GM23338 (cell line): ENCODE measurements at regions not wholly inside any gene's neighbourhood (a gene's known extent, or its start where the extent isn't known, plus 50 kb on each side); places are given as distances from the start of the nearest gene placed in this dataset.

ENCODE experiments used
- ATAC-seq: fragments of 200-7000 bp; cut with Tn5 transposase; 3 replicates; pipeline ENCODE4 v1.9.1; 2020
- DNase-seq: peaks from one replicate; pipeline ENCODE4 v3.0.0-alpha.2; 2015; ENCODE audit warnings: low spot score
- H2AFZ ChIP-seq: fragments of 200-600 bp; sonication (generic); 2 replicates; pipeline ENCODE4 v1.8.0; 2016; ENCODE audit warnings: antibody characterized with exemption, mild to moderate bottlenecking, moderate library complexity
- H3F3A ChIP-seq: fragments of 200-600 bp; sonication (generic); replicated peaks from 2 replicates; pipeline ENCODE4 v1.8.0; 2017; ENCODE audit warnings: antibody characterized with exemption, mixed run types, low read depth
- H3K27ac ChIP-seq: fragments of 200-600 bp; sonication (generic); 2 replicates; pipeline ENCODE4 v1.6.1; 2016; ENCODE audit warnings: low read depth
- H3K27me3 ChIP-seq: fragments of 200-600 bp; sonication (generic); 2 replicates; pipeline ENCODE4 v1.8.0; 2016; ENCODE audit warnings: mild to moderate bottlenecking, mixed run types, moderate library complexity; ENCODE audit not compliant: insufficient read depth
- H3K36me3 ChIP-seq: fragments of 200-600 bp; sonication (generic); 2 replicates; pipeline ENCODE4 v1.8.0; 2016; ENCODE audit warnings: mild to moderate bottlenecking; ENCODE audit not compliant: insufficient read depth
- H3K4me1 ChIP-seq: fragments of 200-600 bp; sonication (generic); 2 replicates; pipeline ENCODE4 v1.8.0; 2016; ENCODE audit warnings: mild to moderate bottlenecking, moderate library complexity; ENCODE audit not compliant: insufficient read depth
- H3K4me2 ChIP-seq: fragments of 200-600 bp; sonication (generic); 2 replicates; pipeline ENCODE4 v1.7.1; 2017; ENCODE audit warnings: mixed run types
- H3K4me3 ChIP-seq: fragments of 200-600 bp; sonication (generic); 2 replicates; pipeline ENCODE4 v1.6.1; 2016; ENCODE audit warnings: mixed run types
- H3K79me2 ChIP-seq: fragments of 200-600 bp; sonication (generic); replicated peaks from 2 replicates; pipeline ENCODE4 v1.8.0; 2017; ENCODE audit warnings: mild to moderate bottlenecking; ENCODE audit not compliant: insufficient read depth
- H3K9me2 ChIP-seq: fragments of 200-600 bp; sonication (generic); 2 replicates; pipeline ENCODE4 v1.8.0; 2017; ENCODE audit not compliant: insufficient read depth
- H4K20me1 ChIP-seq: fragments of 200-600 bp; sonication (generic); replicated peaks from 2 replicates; pipeline ENCODE4 v1.8.0; 2017; ENCODE audit warnings: mild to moderate bottlenecking; ENCODE audit not compliant: insufficient read depth
- H3K27ac Mint-ChIP-seq: 2 replicates; pipeline ENCODE4 v1.8.0; 2020; ENCODE audit warnings: inconsistent platforms, mild to moderate bottlenecking, moderate library complexity, mixed read lengths
- H3K27me3 Mint-ChIP-seq: 3 replicates; pipeline ENCODE4 v1.8.0; 2022; ENCODE audit warnings: low read depth, mild to moderate bottlenecking, moderate library complexity, mixed read lengths, inconsistent platforms; ENCODE audit not compliant: insufficient read depth, poor library complexity
- H3K36me3 Mint-ChIP-seq: 3 replicates; pipeline ENCODE4 v1.8.0; 2021; ENCODE audit warnings: low read depth, mild to moderate bottlenecking, inconsistent platforms, moderate library complexity, mixed read lengths
- H3K4me1 Mint-ChIP-seq: 3 replicates; pipeline ENCODE4 v1.8.0; 2020; ENCODE audit warnings: mild to moderate bottlenecking, inconsistent platforms, mixed read lengths
- H3K4me3 Mint-ChIP-seq: 3 replicates; pipeline ENCODE4 v1.8.0; 2021; ENCODE audit warnings: moderate library complexity, mild to moderate bottlenecking, inconsistent platforms, mixed read lengths
- H3K9me3 Mint-ChIP-seq: 3 replicates; pipeline ENCODE4 v1.8.0; 2020; ENCODE audit warnings: moderate library complexity, mild to moderate bottlenecking, inconsistent platforms, mixed read lengths
- CREB1 ChIP-seq: fragments of 250-450 bp; sonication (Bioruptor Pico); IDR thresholded peaks from 2 replicates; pipeline ENCODE4 v1.5.0; 2020; ENCODE audit warnings: low read depth, mild to moderate bottlenecking, moderate library complexity
- EZH2 ChIP-seq: fragments of 200-600 bp; sonication (generic); IDR thresholded peaks from one replicate; pipeline ENCODE4 v1.8.0; 2017; ENCODE audit warnings: antibody characterized with exemption, mild to moderate bottlenecking, low read depth; ENCODE audit not compliant: unreplicated experiment
- EZH2phosphoT487 ChIP-seq: fragments of 200-600 bp; sonication (generic); IDR thresholded peaks from one replicate; pipeline ENCODE4 v1.8.1; 2018; ENCODE audit warnings: antibody characterized with exemption; ENCODE audit not compliant: unreplicated experiment
- JUNB ChIP-seq: IDR thresholded peaks from one replicate; pipeline ENCODE4 v1.6.1; 2016; ENCODE audit warnings: antibody characterized with exemption; ENCODE audit not compliant: unreplicated experiment
- NANOG ChIP-seq: IDR thresholded peaks from 2 replicates; pipeline ENCODE4 v1.6.1; 2016; ENCODE audit warnings: antibody characterized with exemption, borderline replicate concordance
- POLR2AphosphoS5 ChIP-seq: IDR thresholded peaks from 2 replicates; pipeline ENCODE4 v1.6.1; 2016; ENCODE audit warnings: antibody characterized with exemption, low read depth
- STAT1 ChIP-seq: IDR thresholded peaks from one replicate; pipeline ENCODE4 v1.6.1; 2016; ENCODE audit warnings: antibody characterized with exemption; ENCODE audit not compliant: unreplicated experiment
- ZNF114 ChIP-seq: fragments of 250-450 bp; sonication (Bioruptor Pico); IDR thresholded peaks from 2 replicates; pipeline ENCODE4 v1.5.0; 2020; ENCODE audit warnings: mild to moderate bottlenecking, moderate library complexity
- ZNF331 ChIP-seq: fragments of 250-450 bp; sonication (Bioruptor Pico); IDR thresholded peaks from 2 replicates; pipeline ENCODE4 v1.5.0; 2020; ENCODE audit warnings: low read depth, mild to moderate bottlenecking, moderate library complexity
- TF ChIP-seq, protein P1 (sequence below): IDR thresholded peaks from one replicate; pipeline ENCODE4 v1.6.1; 2018; ENCODE audit warnings: antibody characterized with exemption; ENCODE audit not compliant: unreplicated experiment
- TF ChIP-seq, protein P2 (sequence below), 2 experiments: fragments of 200-600 bp in 1 of 2; sonication (generic) in 1 of 2; conservative IDR thresholded peaks; 2 replicates each; pipeline versions ENCODE4 v1.5.1 to v1.6.1; 2016 to 2017; ENCODE audit warnings: antibody characterized with exemption in 2 of 2, low read depth in 2 of 2, mild to moderate bottlenecking in 2 of 2, moderate library complexity in 1 of 2
- TF ChIP-seq, protein P3 (sequence below): IDR thresholded peaks from 2 replicates; pipeline ENCODE4 v1.6.1; 2016; ENCODE audit warnings: antibody characterized with exemption
- TF ChIP-seq, protein P4 (sequence below): fragments of 250-450 bp; sonication (Bioruptor Pico); IDR thresholded peaks from 2 replicates; pipeline ENCODE4 v1.5.0; 2020; ENCODE audit warnings: mild to moderate bottlenecking, moderate library complexity

DNA sequence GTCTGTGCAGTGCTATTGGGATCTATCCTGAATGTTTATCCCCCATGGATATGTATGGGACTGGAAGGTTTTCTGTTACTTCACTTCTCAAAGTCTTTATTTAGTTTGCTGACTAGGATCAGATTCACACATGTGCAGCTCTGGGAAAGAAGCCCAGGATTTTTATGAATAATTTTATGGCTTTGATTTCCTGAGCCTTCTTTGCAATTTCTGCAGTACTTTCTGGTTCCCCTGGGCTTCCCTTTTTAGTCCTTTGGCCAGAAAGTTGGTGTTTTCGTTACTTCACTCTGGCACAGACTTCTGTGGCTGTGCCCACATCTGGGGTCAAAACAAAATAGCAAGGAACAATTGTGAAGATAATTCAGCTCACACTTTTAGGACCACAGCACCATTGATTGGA is 721.0 kb downstream of the OTOL1 start:
- Histone ChIP-seq H3K9me2 (no peaks in the 10 kb centered on the region), H3K36me3 (no peaks in the 10 kb centered on the region), H2AFZ (no peak overlapping the region), H3K27ac (no peak overlapping the region), H3K4me1 (no peaks in the 10 kb centered on the region), H3K27me3 (no peaks in the 10 kb centered on the region), H3K4me3 (no peak overlapping the region), H3F3A (no peaks in the 10 kb centered on the region), H3K79me2 (no peaks in the 10 kb centered on the region), H4K20me1 (no peaks in the 10 kb centered on the region), H3K4me2 (no peak overlapping the region)
- DNase-seq (no peak), ATAC-seq (no peak)
- peaks cover 1% of the 10 kb centered on the region for H3K27me3 Mint-ChIP-seq
- H3K9me3 Mint-ChIP-seq, result peaks cover 3% of the 10 kb centered on the region; the same call in 1 of the 3 replicates
- no peak for TF ChIP-seq POLR2AphosphoS5
- no peak for TF ChIP-seq NANOG
- TF ChIP-seq ZNF114, result no peak
- TF ChIP-seq JUNB, result no peak
- no peak for TF ChIP-seq STAT1
- TF ChIP-seq CREB1 (CRISPR knock-in tag), result no peak
- no peak for TF ChIP-seq EZH2phosphoT487
- no peak for TF ChIP-seq ZNF331 (CRISPR knock-in tag)
- no peak for TF ChIP-seq EZH2
- TF ChIP-seq, protein P1, sequence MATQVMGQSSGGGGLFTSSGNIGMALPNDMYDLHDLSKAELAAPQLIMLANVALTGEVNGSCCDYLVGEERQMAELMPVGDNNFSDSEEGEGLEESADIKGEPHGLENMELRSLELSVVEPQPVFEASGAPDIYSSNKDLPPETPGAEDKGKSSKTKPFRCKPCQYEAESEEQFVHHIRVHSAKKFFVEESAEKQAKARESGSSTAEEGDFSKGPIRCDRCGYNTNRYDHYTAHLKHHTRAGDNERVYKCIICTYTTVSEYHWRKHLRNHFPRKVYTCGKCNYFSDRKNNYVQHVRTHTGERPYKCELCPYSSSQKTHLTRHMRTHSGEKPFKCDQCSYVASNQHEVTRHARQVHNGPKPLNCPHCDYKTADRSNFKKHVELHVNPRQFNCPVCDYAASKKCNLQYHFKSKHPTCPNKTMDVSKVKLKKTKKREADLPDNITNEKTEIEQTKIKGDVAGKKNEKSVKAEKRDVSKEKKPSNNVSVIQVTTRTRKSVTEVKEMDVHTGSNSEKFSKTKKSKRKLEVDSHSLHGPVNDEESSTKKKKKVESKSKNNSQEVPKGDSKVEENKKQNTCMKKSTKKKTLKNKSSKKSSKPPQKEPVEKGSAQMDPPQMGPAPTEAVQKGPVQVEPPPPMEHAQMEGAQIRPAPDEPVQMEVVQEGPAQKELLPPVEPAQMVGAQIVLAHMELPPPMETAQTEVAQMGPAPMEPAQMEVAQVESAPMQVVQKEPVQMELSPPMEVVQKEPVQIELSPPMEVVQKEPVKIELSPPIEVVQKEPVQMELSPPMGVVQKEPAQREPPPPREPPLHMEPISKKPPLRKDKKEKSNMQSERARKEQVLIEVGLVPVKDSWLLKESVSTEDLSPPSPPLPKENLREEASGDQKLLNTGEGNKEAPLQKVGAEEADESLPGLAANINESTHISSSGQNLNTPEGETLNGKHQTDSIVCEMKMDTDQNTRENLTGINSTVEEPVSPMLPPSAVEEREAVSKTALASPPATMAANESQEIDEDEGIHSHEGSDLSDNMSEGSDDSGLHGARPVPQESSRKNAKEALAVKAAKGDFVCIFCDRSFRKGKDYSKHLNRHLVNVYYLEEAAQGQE, result no peak
- TF ChIP-seq, protein P2, sequence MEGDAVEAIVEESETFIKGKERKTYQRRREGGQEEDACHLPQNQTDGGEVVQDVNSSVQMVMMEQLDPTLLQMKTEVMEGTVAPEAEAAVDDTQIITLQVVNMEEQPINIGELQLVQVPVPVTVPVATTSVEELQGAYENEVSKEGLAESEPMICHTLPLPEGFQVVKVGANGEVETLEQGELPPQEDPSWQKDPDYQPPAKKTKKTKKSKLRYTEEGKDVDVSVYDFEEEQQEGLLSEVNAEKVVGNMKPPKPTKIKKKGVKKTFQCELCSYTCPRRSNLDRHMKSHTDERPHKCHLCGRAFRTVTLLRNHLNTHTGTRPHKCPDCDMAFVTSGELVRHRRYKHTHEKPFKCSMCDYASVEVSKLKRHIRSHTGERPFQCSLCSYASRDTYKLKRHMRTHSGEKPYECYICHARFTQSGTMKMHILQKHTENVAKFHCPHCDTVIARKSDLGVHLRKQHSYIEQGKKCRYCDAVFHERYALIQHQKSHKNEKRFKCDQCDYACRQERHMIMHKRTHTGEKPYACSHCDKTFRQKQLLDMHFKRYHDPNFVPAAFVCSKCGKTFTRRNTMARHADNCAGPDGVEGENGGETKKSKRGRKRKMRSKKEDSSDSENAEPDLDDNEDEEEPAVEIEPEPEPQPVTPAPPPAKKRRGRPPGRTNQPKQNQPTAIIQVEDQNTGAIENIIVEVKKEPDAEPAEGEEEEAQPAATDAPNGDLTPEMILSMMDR (conservative IDR thresholded peaks at IDR 0.05; ENCODE audit: low read depth in 2 of 2), result no peak
- TF ChIP-seq, protein P3, sequence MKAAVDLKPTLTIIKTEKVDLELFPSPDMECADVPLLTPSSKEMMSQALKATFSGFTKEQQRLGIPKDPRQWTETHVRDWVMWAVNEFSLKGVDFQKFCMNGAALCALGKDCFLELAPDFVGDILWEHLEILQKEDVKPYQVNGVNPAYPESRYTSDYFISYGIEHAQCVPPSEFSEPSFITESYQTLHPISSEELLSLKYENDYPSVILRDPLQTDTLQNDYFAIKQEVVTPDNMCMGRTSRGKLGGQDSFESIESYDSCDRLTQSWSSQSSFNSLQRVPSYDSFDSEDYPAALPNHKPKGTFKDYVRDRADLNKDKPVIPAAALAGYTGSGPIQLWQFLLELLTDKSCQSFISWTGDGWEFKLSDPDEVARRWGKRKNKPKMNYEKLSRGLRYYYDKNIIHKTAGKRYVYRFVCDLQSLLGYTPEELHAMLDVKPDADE, result no peak
- TF ChIP-seq, protein P4, sequence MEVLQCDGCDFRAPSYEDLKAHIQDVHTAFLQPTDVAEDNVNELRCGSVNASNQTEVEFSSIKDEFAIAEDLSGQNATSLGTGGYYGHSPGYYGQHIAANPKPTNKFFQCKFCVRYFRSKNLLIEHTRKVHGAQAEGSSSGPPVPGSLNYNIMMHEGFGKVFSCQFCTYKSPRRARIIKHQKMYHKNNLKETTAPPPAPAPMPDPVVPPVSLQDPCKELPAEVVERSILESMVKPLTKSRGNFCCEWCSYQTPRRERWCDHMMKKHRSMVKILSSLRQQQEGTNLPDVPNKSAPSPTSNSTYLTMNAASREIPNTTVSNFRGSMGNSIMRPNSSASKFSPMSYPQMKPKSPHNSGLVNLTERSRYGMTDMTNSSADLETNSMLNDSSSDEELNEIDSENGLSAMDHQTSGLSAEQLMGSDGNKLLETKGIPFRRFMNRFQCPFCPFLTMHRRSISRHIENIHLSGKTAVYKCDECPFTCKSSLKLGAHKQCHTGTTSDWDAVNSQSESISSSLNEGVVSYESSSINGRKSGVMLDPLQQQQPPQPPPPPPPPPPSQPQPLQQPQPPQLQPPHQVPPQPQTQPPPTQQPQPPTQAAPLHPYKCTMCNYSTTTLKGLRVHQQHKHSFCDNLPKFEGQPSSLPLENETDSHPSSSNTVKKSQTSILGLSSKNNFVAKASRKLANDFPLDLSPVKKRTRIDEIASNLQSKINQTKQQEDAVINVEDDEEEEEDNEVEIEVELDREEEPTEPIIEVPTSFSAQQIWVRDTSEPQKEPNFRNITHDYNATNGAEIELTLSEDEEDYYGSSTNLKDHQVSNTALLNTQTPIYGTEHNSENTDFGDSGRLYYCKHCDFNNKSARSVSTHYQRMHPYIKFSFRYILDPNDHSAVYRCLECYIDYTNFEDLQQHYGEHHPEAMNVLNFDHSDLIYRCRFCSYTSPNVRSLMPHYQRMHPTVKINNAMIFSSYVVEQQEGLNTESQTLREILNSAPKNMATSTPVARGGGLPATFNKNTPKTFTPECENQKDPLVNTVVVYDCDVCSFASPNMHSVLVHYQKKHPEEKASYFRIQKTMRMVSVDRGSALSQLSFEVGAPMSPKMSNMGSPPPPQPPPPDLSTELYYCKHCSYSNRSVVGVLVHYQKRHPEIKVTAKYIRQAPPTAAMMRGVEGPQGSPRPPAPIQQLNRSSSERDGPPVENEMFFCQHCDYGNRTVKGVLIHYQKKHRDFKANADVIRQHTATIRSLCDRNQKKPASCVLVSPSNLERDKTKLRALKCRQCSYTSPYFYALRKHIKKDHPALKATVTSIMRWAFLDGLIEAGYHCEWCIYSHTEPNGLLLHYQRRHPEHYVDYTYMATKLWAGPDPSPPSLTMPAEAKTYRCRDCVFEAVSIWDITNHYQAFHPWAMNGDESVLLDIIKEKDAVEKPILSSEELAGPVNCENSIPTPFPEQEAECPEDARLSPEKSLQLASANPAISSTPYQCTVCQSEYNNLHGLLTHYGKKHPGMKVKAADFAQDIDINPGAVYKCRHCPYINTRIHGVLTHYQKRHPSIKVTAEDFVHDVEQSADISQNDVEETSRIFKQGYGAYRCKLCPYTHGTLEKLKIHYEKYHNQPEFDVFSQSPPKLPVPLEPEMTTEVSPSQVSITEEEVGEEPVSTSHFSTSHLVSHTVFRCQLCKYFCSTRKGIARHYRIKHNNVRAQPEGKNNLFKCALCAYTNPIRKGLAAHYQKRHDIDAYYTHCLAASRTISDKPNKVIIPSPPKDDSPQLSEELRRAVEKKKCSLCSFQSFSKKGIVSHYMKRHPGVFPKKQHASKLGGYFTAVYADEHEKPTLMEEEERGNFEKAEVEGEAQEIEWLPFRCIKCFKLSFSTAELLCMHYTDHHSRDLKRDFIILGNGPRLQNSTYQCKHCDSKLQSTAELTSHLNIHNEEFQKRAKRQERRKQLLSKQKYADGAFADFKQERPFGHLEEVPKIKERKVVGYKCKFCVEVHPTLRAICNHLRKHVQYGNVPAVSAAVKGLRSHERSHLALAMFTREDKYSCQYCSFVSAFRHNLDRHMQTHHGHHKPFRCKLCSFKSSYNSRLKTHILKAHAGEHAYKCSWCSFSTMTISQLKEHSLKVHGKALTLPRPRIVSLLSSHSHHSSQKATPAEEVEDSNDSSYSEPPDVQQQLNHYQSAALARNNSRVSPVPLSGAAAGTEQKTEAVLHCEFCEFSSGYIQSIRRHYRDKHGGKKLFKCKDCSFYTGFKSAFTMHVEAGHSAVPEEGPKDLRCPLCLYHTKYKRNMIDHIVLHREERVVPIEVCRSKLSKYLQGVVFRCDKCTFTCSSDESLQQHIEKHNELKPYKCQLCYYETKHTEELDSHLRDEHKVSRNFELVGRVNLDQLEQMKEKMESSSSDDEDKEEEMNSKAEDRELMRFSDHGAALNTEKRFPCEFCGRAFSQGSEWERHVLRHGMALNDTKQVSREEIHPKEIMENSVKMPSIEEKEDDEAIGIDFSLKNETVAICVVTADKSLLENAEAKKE (CRISPR knock-in tag), result no peak
- H3K4me1 Mint-ChIP-seq, result no peaks in the 10 kb centered on the region; the same call in 2 of the 3 replicates
- H3K4me3 Mint-ChIP-seq, result no peak overlapping the region
- H3K27ac Mint-ChIP-seq, result no peak overlapping the region
- peaks cover 4% of the 10 kb centered on the region; the same call in 2 of the 3 replicates for H3K36me3 Mint-ChIP-seq
